HG02840 (cell line): ENCODE measurements at regions not wholly inside any gene's neighbourhood (a gene's known extent, or its start where the extent isn't known, plus 50 kb on each side); places are given as distances from the start of the nearest gene placed in this dataset.

Source experiments
- ATAC-seq: cut with Tn5 transposase; IDR thresholded peaks from one replicate; pipeline ENCODE4 v1.9.1; 2021; ENCODE audit warnings: mild to moderate bottlenecking, moderate library complexity, moderate number of reproducible peaks; ENCODE audit not compliant: unreplicated experiment, low FRiP score

GRCh38 chr9:107734256-107735013 lies 244.9 kb upstream of the KLF4 start:
- no peak for ATAC-seq

- no peak for ATAC-seq
These were observed 243.9 kb upstream of the KLF4 start for GRCh38 chr9:107733523-107733894.

DNA sequence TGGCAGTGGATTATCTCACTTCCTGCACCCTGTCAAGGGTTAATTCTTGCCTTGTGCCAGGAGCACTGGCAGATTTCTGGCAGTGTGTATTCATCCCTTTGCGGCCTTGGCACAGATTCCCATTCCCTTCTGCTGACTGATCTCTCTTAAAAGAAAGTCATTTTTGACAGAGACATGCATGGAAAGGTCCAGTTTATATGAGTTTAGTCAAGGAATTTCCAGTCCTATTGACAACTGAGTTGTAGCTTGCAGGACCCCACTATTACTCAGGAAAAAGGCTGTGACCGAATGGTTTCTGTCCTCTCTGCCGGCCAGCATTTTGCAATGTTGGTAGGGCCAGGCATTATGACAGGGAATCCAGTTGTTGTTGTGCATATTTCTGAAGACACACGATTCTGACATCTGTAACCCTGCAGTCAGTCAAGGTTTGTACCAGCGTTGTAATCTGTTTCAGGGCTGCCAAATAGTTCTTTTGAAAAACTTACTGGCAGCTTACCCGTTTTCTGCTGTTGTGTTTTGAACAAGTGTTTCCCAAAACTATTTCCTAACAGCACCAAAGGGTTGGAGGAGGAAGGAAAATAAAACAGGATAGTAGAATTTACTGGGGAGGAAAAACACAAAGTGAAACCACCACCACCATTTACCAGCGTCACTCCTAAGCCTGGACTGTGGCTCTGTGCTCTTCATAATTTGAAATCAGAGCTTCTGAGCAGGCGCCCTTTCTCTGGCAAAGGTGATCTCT lies 243.4 kb upstream of the KLF4 start:
- no peak for ATAC-seq

GRCh38 chr9:107731115-107731762 lies 241.7 kb upstream of the KLF4 start:
- no peak for ATAC-seq

DNA sequence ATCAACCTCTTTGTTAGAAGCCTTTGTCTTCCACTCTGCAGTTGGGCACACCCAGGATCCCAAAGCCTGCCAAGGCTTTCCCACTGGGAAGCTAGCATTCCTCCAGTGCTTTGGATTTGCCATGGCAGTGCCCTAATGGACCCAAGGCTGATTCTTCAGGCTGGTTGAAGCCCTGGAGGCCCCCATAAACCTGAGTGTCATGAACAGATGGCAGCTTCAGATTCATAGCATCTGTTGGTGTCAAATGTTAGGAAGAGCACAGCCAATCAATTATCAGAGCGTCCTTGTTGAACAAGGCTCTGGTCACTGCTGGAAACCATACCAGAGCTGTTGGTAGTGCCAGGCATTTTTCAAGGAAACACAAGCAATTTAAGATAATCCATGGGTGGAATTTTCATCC lies 241.1 kb upstream of the KLF4 start:
- no peak for ATAC-seq

- ATAC-seq = no peak
These were observed 237.7 kb upstream of the KLF4 start for GRCh38 chr9:107727086-107727780.

GRCh38 chr9:107723015-107723414 lies 233.4 kb upstream of the KLF4 start:
- no peak for ATAC-seq

- ATAC-seq = no peak
These were observed 232.2 kb upstream of the KLF4 start for GRCh38 chr9:107721705-107722245.

- no peak for ATAC-seq
These were observed 230.9 kb upstream of the KLF4 start for GRCh38 chr9:107720501-107720900.

DNA sequence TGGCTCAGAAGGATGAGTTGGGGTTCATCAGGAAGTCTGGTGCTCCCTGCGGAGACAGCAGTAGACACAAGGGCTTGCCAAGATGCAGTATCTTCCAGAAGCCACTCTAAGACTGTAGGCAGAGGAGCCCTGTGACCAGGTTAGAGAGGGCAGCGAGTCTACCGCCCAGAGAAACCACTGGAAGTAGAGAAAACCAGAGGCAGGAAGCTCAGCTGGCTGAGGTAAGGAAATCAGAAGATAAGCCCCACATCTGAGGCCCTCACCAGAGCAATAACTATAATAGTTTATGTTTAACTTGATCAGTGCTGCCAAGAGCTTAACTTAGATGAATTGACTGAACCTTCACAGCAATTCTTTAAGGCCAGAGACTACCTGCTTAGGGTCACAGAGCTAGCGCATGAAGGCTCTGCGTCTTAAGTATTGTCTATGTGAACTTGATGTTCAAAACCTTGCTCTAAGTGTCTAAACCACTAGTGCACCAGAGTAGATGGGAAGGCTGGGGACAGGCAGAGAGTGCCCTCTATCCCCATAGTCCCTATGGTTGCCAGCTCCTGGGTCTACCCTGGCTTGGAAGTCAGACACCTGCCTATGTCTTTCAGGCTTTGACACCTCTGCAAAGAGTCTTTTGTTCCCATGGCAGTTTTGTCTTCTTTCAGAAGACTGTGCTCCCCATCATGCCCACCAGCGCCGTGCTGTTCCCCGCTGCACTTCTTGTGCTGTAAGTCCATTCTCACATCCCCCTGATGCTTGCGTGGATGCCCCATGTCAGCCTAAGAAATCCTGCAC lies 228.2 kb upstream of the KLF4 start:
- no peak for ATAC-seq

DNA sequence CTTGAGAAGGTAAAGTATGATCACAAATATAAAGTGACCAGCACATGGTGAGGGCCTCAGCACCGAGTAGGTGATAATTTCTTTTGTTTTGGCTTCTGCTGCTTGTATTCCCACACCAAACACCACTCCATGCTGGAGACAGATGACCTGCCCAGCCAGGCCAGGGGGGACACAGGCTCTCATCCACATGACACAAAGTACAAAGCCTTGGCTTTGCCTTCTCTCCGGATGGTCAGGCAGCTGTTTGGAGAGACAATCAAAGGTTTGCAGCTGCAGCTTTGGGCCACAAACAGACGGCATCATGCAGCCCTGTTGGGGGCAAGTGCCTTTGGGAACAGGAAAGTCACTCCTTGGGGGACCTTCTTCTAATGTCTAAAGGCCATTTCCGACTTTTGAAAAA lies 226.2 kb upstream of the KLF4 start:
- ATAC-seq = no peak

DNA sequence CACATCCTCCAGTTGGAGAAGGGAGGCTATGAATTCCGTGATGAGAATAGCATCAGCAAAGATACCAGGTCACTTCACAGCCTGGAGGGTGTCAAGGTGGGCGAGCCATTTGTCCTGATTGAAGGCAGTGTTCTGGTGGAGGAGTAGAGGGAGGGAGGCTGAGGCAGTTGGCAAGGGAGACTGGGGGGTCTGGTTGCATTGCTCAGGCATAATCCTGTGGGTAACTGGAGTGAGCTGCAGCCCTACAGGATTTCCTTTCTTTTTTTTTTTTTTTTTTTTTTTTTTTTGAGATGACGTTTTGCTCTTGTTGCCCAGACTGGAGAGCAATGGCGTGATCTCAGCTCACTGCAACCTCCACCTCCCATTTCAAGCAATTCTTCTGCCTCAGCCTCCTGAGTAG lies 223.9 kb upstream of the KLF4 start:
- no peak for ATAC-seq

- ATAC-seq = no peak
These were observed 222.8 kb upstream of the KLF4 start for GRCh38 chr9:107712390-107712789.

GRCh38 chr9:107711542-107711941 lies 222.0 kb upstream of the KLF4 start:
- ATAC-seq = no peak

- ATAC-seq = no peak
These were observed 221.4 kb upstream of the KLF4 start for GRCh38 chr9:107710953-107711352.

DNA sequence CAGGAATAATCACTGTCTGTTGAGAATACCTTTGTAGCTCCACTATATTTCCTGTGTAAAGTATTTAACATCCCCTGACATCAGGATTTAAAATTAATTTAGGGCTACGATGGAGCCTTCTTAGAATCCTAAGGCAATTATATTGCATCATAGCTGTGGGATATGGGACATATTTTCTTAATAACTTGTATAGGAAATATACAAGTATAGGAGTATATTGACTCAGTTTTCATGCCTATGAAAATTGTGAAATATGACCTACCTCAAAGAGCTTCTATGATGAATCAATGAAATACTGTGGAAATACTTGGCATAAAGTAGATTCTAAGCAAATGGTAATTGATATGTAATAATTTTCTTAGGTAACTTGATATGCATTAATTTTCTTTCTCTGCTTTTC lies 221.0 kb upstream of the KLF4 start:
- no peak for ATAC-seq

DNA sequence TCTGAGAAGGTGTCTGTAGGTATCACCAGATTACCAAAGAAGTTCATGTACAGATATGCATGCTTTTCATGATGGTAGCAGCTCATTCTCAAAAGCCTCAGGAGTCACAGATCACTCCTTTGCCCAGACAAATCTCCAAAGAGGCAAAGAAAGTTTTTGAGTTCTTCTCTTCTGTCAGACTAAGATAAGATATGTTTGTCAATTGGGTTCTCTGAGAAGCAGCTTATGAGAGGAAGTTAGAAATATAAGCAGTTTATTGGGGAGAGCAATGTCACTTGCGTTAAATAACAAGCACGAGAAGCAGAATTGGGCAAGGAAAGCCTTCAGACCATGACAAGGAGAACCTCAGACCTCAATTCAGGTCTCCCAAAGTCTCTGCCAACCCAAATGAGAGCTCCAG lies 219.2 kb upstream of the KLF4 start:
- ATAC-seq = no peak

DNA sequence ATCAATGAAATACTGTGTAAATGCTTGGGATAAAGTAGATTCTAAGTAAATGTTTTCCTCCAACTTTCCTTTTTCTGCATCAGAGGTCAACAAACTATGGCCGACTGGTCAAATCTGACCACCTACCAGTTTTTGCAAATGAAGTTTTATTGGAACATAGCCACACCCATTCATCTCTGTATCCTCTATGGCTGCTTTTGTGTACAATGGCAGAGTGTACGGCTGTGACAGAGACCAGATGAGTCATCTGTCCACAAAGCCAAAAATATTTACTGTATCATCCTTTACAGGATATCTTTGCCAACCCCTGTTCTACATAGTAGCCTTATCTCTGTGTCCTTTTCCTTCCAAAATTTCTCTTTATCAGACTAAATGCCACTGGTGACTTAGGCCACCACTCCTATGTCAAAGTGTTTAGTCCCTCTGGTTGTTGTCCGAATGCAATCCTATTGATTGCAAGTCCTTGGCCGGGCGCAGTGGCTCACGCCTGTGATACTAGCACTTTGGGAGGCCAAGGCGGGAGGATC lies 218.4 kb upstream of the KLF4 start:
- no peak for ATAC-seq

DNA sequence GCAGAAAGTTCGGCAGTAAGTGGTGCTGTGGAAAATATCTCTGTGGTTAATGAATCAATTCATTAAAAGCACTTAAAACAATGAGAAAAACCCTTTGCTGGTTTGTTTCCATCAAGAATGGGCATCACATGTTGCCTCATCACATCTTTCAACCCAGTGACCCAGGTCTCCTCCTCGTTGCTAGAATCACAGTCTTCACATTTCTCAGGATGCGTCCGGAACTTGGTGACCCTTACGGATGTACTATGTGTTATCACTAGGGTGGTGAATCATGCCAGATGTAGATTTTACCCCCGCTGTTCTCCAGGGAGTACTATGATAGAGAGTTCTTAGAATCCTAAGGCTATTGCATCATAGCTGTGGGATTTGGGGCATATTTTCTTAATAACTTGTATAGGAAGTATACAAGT lies 217.9 kb upstream of the KLF4 start:
- ATAC-seq = no peak
